H9 (cell line): ENCODE measurements at regions not wholly inside any gene's neighbourhood (a gene's known extent, or its start where the extent isn't known, plus 50 kb on each side); places are given as distances from the start of the nearest gene placed in this dataset.

Experiments used
- DNase-seq: peaks from one replicate; pipeline ENCODE4 v3.0.0-alpha.2; 2017
- H2AFZ ChIP-seq: one replicate; pipeline ENCODE4 v1.6.1; 2013; ENCODE audit warnings: mild to moderate bottlenecking, low read length, control low read depth, moderate library complexity
- H2AK5ac ChIP-seq: 2 replicates; pipeline ENCODE4 v1.6.1; 2013; ENCODE audit warnings: low read length, control low read depth, mixed read lengths; ENCODE audit not compliant: insufficient read length
- H2BK120ac ChIP-seq: one replicate; pipeline ENCODE4 v1.6.1; 2013; ENCODE audit warnings: low read depth, mild to moderate bottlenecking, low read length, control low read depth, inconsistent platforms; ENCODE audit not compliant: poor library complexity, severe bottlenecking
- H2BK12ac ChIP-seq: 2 replicates; pipeline ENCODE4 v1.6.1; 2013; ENCODE audit warnings: low read length, control low read depth, mixed read lengths, low read depth; ENCODE audit not compliant: insufficient read length
- H2BK15ac ChIP-seq: 2 replicates; pipeline ENCODE4 v1.6.1; 2013; ENCODE audit warnings: low read depth, low read length, control low read depth
- H2BK20ac ChIP-seq: one replicate; pipeline ENCODE4 v1.6.1; 2013; ENCODE audit warnings: low read depth, mild to moderate bottlenecking, low read length, control low read depth, inconsistent platforms; ENCODE audit not compliant: poor library complexity, severe bottlenecking
- H2BK5ac ChIP-seq: 2 replicates; pipeline ENCODE4 v1.6.1; 2013; ENCODE audit warnings: low read length, control low read depth, mixed read lengths; ENCODE audit not compliant: insufficient read length
- H3K14ac ChIP-seq: 2 replicates; pipeline ENCODE4 v1.6.1; 2013; ENCODE audit warnings: low read length, control low read depth; ENCODE audit not compliant: insufficient read depth
- H3K18ac ChIP-seq: 2 replicates; pipeline ENCODE4 v1.6.1; 2013; ENCODE audit warnings: low read depth, mild to moderate bottlenecking, mixed read lengths, low read length, control low read depth; ENCODE audit not compliant: insufficient read length
- H3K23ac ChIP-seq: 2 replicates; pipeline ENCODE4 v1.6.1; 2013; ENCODE audit warnings: low read length, control low read depth, mixed read lengths, low read depth; ENCODE audit not compliant: insufficient read length
- H3K23me2 ChIP-seq: 2 replicates; pipeline ENCODE4 v1.6.1; 2013; ENCODE audit warnings: low read depth, mild to moderate bottlenecking, mixed read lengths, low read length, control low read depth; ENCODE audit not compliant: insufficient read length, poor library complexity, severe bottlenecking
- H3K27ac ChIP-seq: 2 replicates; pipeline ENCODE4 v1.5.1; 2013; ENCODE audit warnings: low read length, control low read depth, mixed read lengths, low read depth; ENCODE audit not compliant: insufficient read length
- H3K27me3 ChIP-seq: 2 replicates; pipeline ENCODE4 v1.6.1; 2013; ENCODE audit warnings: low read length, control low read depth, inconsistent platforms; ENCODE audit not compliant: insufficient read depth
- H3K4ac ChIP-seq: 2 replicates; pipeline ENCODE4 v1.6.1; 2013; ENCODE audit warnings: low read depth, mild to moderate bottlenecking, control low read depth, inconsistent platforms, low read length, moderate library complexity
- H3K4me1 ChIP-seq: 2 replicates; pipeline ENCODE4 v1.6.1; 2013; ENCODE audit warnings: low read length, control low read depth, inconsistent platforms; ENCODE audit not compliant: insufficient read depth
- H3K4me2 ChIP-seq: 2 replicates; pipeline ENCODE4 v1.6.1; 2013; ENCODE audit warnings: low read length, control low read depth, mixed read lengths; ENCODE audit not compliant: insufficient read length, insufficient read depth
- H3K56ac ChIP-seq: 2 replicates; pipeline ENCODE4 v1.6.1; 2013; ENCODE audit warnings: low read depth, mild to moderate bottlenecking, mixed read lengths, low read length, control low read depth; ENCODE audit not compliant: insufficient read length
- H3K79me1 ChIP-seq: 2 replicates; pipeline ENCODE4 v1.6.1; 2013; ENCODE audit warnings: low read depth, mild to moderate bottlenecking, moderate library complexity, low read length, control low read depth, inconsistent platforms; ENCODE audit not compliant: insufficient read depth, poor library complexity, severe bottlenecking
- H3K79me2 ChIP-seq: 2 replicates; pipeline ENCODE4 v1.6.1; 2013; ENCODE audit warnings: low read length, control low read depth, inconsistent platforms; ENCODE audit not compliant: insufficient read depth
- H3K9ac ChIP-seq: 2 replicates; pipeline ENCODE4 v1.6.1; 2013; ENCODE audit warnings: low read length, control low read depth, mixed read lengths; ENCODE audit not compliant: insufficient read length; ENCODE audit errors: extremely low read depth
- H3K9me3 ChIP-seq: one replicate; pipeline ENCODE4 v1.6.1; 2013; ENCODE audit warnings: low read depth, low read length, inconsistent platforms; ENCODE audit not compliant: control insufficient read depth
- H3T11ph ChIP-seq: one replicate; pipeline ENCODE4 v1.6.1; 2013; ENCODE audit warnings: mild to moderate bottlenecking, low read length, control low read depth, inconsistent platforms
- H4K20me1 ChIP-seq: one replicate; pipeline ENCODE4 v1.6.1; 2013; ENCODE audit not compliant: control insufficient read depth, insufficient read length, insufficient read depth
- H4K5ac ChIP-seq: 2 replicates; pipeline ENCODE4 v1.6.1; 2013; ENCODE audit warnings: low read depth, mild to moderate bottlenecking, mixed read lengths, low read length, control low read depth; ENCODE audit not compliant: insufficient read length
- H4K8ac ChIP-seq: replicated peaks from 2 replicates; pipeline ENCODE4 v1.6.1; 2013; ENCODE audit warnings: low read length, control low read depth, mixed read lengths, low read depth; ENCODE audit not compliant: insufficient read length
- H4K91ac ChIP-seq: 2 replicates; pipeline ENCODE4 v1.6.1; 2013; ENCODE audit warnings: low read depth, mild to moderate bottlenecking, moderate library complexity, mixed read lengths, low read length, control low read depth; ENCODE audit not compliant: insufficient read length
- H3K27ac Mint-ChIP-seq, 3 experiments: 2 replicates in 2 of 3; 3 replicates in 1 of 3; pipeline ENCODE4 v1.8.0; 2020 to 2021; ENCODE audit warnings: mixed read lengths in 3 of 3, mild to moderate bottlenecking in 1 of 3, moderate library complexity in 1 of 3
- H3K27me3 Mint-ChIP-seq: 2 replicates; pipeline ENCODE4 v1.8.0; 2021; ENCODE audit warnings: low read depth, mild to moderate bottlenecking, moderate library complexity, mixed read lengths
- H3K36me3 Mint-ChIP-seq, 3 experiments: 2 replicates in 2 of 3; 3 replicates in 1 of 3; pipeline ENCODE4 v1.8.0; 2020 to 2021; ENCODE audit warnings: low read depth in 3 of 3, mixed read lengths in 3 of 3; ENCODE audit not compliant: insufficient read depth in 1 of 3
- H3K4me1 Mint-ChIP-seq, 2 experiments: 2 replicates each; pipeline ENCODE4 v1.8.0; 2020; ENCODE audit warnings: mixed read lengths in 2 of 2
- H3K4me3 Mint-ChIP-seq, 2 experiments: 2 replicates in 1 of 2; 3 replicates in 1 of 2; pipeline ENCODE4 v1.8.0; 2020 to 2021; ENCODE audit warnings: mild to moderate bottlenecking in 2 of 2, mixed read lengths in 2 of 2, moderate library complexity in 1 of 2
- H3K9me3 Mint-ChIP-seq, 2 experiments: 2 replicates in 1 of 2; 3 replicates in 1 of 2; pipeline ENCODE4 v1.8.0; 2020; ENCODE audit warnings: mild to moderate bottlenecking in 2 of 2, mixed read lengths in 2 of 2, moderate library complexity in 1 of 2
- WGBS: extraction: QIAGEN DNeasy Blood & Tissue Kit; methylation state at CpG from one replicate; pipeline ENCODE4 v1.1.7; 2013; ENCODE audit warnings: missing lambda C conversion rate, low lambda C conversion rate, mixed read lengths; ENCODE audit not compliant: insufficient read length; ENCODE audit errors: extremely low coverage; 5-methylcytosine and 5-hydroxymethylcytosine counted together
- TF ChIP-seq, protein P1 (sequence below): fragments of 200-600 bp; sonication (generic); conservative IDR thresholded peaks from 3 replicates; pipeline ENCODE4 v1.8.0; 2021; ENCODE audit warnings: antibody characterized with exemption, mild to moderate bottlenecking

DNA sequence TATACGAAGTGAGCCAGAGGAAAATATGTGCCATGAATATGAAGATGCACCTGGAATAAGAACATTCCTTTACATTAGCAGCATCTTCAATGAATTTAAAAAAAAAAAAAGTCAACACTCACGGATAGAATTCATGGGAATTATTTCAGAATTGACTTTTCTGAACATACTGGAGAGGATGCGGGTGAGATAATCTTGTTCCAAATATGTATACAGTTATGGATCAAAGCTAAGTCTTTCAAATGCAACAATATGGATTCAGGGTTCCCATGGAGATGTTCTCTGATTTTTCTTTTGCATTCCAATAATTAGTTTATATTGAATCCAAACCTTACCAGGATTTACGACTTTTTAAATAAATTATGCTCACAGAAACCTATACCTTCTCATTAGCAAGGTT, 1660.7 kb downstream of the SLITRK1 start:
- TF ChIP-seq, protein P1, sequence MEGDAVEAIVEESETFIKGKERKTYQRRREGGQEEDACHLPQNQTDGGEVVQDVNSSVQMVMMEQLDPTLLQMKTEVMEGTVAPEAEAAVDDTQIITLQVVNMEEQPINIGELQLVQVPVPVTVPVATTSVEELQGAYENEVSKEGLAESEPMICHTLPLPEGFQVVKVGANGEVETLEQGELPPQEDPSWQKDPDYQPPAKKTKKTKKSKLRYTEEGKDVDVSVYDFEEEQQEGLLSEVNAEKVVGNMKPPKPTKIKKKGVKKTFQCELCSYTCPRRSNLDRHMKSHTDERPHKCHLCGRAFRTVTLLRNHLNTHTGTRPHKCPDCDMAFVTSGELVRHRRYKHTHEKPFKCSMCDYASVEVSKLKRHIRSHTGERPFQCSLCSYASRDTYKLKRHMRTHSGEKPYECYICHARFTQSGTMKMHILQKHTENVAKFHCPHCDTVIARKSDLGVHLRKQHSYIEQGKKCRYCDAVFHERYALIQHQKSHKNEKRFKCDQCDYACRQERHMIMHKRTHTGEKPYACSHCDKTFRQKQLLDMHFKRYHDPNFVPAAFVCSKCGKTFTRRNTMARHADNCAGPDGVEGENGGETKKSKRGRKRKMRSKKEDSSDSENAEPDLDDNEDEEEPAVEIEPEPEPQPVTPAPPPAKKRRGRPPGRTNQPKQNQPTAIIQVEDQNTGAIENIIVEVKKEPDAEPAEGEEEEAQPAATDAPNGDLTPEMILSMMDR = no peak
- H2BK15ac ChIP-seq = no peak overlapping the region
- no peak overlapping the region for H3T11ph ChIP-seq
- no peak overlapping the region for H3K14ac ChIP-seq
- no peaks in the 10 kb centered on the region; a peak in 1 of 7 replicates for H3K36me3 Mint-ChIP-seq
- no peak overlapping the region for H2AK5ac ChIP-seq
- H4K5ac ChIP-seq = no peak overlapping the region
- no peak overlapping the region for H2BK5ac ChIP-seq
- no peak overlapping the region for H3K4ac ChIP-seq
- H2BK120ac ChIP-seq = no peak overlapping the region
- no peaks in the 10 kb centered on the region for H3K4me1 Mint-ChIP-seq
- no peak overlapping the region for H3K56ac ChIP-seq
- no peaks in the 10 kb centered on the region for H3K4me1 ChIP-seq
- no peak overlapping the region for H3K18ac ChIP-seq
- H3K79me2 ChIP-seq = no peaks in the 10 kb centered on the region
- H3K9ac ChIP-seq = no peak overlapping the region
- H3K27me3 Mint-ChIP-seq = no peaks in the 10 kb centered on the region
- no peak overlapping the region for H2BK12ac ChIP-seq
- no peak for DNase-seq
- WGBS = no CpG with 5 or more reads among the region's 4 CpGs
- H4K20me1 ChIP-seq = no peaks in the 10 kb centered on the region
- H2AFZ ChIP-seq = no peak overlapping the region
- H3K23me2 ChIP-seq = no peaks in the 10 kb centered on the region
- no peak overlapping the region for H2BK20ac ChIP-seq
- no peak overlapping the region for H3K27ac Mint-ChIP-seq
- no peak overlapping the region for H4K91ac ChIP-seq
- no peak overlapping the region for H3K4me2 ChIP-seq
- H3K4me3 Mint-ChIP-seq = no peak overlapping the region
- H3K79me1 ChIP-seq = no peaks in the 10 kb centered on the region
- H3K27ac ChIP-seq = no peak overlapping the region
- H4K8ac ChIP-seq = no peak overlapping the region
- H3K9me3 Mint-ChIP-seq = no peaks in the 10 kb centered on the region
- no peak overlapping the region for H3K23ac ChIP-seq
- H3K9me3 ChIP-seq = no peaks in the 10 kb centered on the region
- H3K27me3 ChIP-seq = no peaks in the 10 kb centered on the region
